Osteocyte (in vitro differentiated cells): ENCODE measurements at regions not wholly inside any gene's neighbourhood (a gene's known extent, or its start where the extent isn't known, plus 50 kb on each side); places are given as distances from the start of the nearest gene placed in this dataset.

ENCODE experiments used
- DNase-seq: peaks from one replicate; pipeline ENCODE4 v3.0.0; 2021; ENCODE audit warnings: mixed read lengths; ENCODE audit not compliant: unreplicated experiment; ENCODE audit errors: extremely low spot score
- H3K27ac Mint-ChIP-seq: one replicate; pipeline ENCODE4 v1.8.0; 2021; ENCODE audit warnings: mild to moderate bottlenecking, mixed read lengths; ENCODE audit not compliant: unreplicated experiment
- H3K27me3 Mint-ChIP-seq: one replicate; pipeline ENCODE4 v1.8.0; 2021; ENCODE audit warnings: mixed read lengths; ENCODE audit not compliant: unreplicated experiment
- H3K36me3 Mint-ChIP-seq: one replicate; pipeline ENCODE4 v1.8.0; 2021; ENCODE audit warnings: mixed read lengths; ENCODE audit not compliant: unreplicated experiment
- H3K4me1 Mint-ChIP-seq: one replicate; pipeline ENCODE4 v1.8.0; 2021; ENCODE audit warnings: mixed read lengths; ENCODE audit not compliant: unreplicated experiment
- H3K4me3 Mint-ChIP-seq: one replicate; pipeline ENCODE4 v1.8.0; 2021; ENCODE audit warnings: mild to moderate bottlenecking, moderate library complexity, mixed read lengths; ENCODE audit not compliant: unreplicated experiment
- H3K9me3 Mint-ChIP-seq: one replicate; pipeline ENCODE4 v1.8.0; 2021; ENCODE audit warnings: mixed read lengths; ENCODE audit not compliant: unreplicated experiment
- TF ChIP-seq, protein P1 (sequence below): fragments of 200-600 bp; sonication (generic); IDR thresholded peaks from 2 replicates; pipeline ENCODE4 v1.5.0; 2021; ENCODE audit warnings: antibody characterized with exemption, mild to moderate bottlenecking, moderate library complexity

DNA sequence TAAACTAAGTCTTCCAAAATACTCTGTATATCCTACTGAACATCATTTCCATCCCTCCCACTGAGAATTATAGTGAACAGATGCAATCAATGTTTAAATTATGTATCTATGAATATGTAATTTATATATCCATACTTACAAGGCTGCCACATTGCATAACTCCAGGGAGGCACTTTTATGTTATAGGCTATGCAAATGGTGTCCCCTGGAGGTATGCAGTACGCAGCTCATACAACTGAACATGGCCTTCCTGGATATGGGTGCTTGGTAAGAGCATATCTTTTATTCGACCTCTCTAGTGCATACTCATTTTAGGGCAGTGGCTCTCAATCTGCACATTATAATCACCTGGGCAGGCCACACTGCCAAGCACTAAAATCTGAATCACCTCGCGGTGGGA, 127.3 kb downstream of the BANF2 start:
- DNase-seq = no peak
- no peaks in the 10 kb centered on the region for H3K36me3 Mint-ChIP-seq
- no peak overlapping the region for H3K4me3 Mint-ChIP-seq
- peaks cover 17% of the 10 kb centered on the region for H3K4me1 Mint-ChIP-seq
- TF ChIP-seq, protein P1, sequence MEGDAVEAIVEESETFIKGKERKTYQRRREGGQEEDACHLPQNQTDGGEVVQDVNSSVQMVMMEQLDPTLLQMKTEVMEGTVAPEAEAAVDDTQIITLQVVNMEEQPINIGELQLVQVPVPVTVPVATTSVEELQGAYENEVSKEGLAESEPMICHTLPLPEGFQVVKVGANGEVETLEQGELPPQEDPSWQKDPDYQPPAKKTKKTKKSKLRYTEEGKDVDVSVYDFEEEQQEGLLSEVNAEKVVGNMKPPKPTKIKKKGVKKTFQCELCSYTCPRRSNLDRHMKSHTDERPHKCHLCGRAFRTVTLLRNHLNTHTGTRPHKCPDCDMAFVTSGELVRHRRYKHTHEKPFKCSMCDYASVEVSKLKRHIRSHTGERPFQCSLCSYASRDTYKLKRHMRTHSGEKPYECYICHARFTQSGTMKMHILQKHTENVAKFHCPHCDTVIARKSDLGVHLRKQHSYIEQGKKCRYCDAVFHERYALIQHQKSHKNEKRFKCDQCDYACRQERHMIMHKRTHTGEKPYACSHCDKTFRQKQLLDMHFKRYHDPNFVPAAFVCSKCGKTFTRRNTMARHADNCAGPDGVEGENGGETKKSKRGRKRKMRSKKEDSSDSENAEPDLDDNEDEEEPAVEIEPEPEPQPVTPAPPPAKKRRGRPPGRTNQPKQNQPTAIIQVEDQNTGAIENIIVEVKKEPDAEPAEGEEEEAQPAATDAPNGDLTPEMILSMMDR = no peak
- H3K27me3 Mint-ChIP-seq = no peaks in the 10 kb centered on the region
- H3K27ac Mint-ChIP-seq = no peak overlapping the region
- no peaks in the 10 kb centered on the region for H3K9me3 Mint-ChIP-seq

DNA sequence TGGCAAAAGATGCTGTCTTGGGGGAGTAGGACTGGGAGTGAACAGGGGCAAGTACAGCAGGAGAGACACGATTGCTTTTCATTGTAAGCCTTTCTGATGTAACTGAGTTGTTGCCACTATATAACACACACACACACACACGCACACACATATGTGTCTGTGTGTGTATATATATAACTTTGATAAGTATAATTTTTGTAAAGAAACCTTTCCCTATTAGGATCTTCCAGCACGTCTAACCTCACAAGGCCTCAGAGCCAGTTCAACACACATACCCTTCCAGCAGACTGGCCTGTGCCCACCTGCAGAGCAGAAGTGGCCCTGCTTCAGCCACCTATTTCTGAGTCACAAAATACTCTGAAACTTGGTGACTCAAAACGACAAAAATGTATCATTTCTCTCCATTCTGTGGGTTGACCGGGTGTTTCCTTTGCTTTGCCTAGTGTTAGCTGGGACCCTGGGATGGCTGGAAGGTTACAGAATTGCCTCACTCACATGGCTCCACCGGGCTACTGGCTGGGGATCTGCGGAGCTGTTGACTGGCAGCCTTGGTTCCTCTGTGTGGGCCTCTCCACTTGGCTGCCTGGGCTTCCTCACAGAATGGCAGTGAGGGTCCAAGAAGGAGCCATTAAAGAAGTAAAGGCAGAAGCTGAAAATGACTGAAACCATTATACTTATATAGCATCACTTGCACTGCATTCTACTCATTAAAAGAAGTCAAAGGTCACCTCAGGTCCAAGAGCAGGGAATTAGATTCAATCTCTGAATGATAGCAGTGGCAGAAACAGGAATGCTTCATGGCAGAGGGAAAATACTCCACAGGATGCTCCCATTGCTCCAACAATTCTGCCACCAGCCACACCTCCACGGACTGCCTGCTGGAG, 126.4 kb downstream of the BANF2 start:
- H3K9me3 Mint-ChIP-seq = no peaks in the 10 kb centered on the region
- peak overlapping the region; percentile 33 for H3K27ac Mint-ChIP-seq
- TF ChIP-seq, protein P1 = no peak
- H3K4me3 Mint-ChIP-seq = no peak overlapping the region
- no peak for DNase-seq
- H3K27me3 Mint-ChIP-seq = no peaks in the 10 kb centered on the region
- peaks cover 19% of the 10 kb centered on the region for H3K4me1 Mint-ChIP-seq
- no peaks in the 10 kb centered on the region for H3K36me3 Mint-ChIP-seq

DNA sequence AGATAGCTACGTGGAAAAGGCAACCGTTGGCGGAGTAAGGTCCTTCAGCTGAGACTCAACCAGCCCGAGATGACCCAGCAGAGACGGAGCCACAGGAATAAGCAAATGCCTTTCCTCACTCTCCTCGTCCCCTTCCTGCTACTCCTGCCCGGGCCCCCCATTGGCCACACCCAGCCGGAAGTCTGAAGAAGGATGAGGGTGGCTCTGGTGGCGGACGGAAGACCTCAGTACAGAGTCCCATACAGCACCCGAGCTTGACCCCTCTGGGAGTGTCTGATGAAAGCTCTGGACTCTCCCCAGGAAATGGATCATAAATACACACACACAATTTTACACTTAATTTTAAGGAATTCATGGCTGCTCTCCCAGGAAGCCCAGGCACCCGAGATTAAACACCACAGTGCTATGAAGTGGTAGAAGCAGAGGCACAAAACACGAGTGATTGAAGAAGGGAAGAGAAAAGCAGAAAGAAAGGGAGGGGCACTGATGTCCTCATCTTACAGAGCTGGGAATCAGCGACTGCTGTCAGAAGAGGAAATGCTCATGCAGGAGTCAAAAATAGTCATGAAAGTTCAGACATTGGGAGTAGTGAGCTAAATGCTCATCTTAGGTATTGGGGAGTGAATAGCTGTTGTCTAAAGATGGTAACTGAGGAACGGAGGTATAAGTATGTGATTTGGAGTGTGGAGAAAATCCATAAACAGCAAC, 125.6 kb downstream of the BANF2 start:
- H3K27me3 Mint-ChIP-seq = no peaks in the 10 kb centered on the region
- TF ChIP-seq, protein P1 = no peak
- H3K36me3 Mint-ChIP-seq = no peaks in the 10 kb centered on the region

DNA sequence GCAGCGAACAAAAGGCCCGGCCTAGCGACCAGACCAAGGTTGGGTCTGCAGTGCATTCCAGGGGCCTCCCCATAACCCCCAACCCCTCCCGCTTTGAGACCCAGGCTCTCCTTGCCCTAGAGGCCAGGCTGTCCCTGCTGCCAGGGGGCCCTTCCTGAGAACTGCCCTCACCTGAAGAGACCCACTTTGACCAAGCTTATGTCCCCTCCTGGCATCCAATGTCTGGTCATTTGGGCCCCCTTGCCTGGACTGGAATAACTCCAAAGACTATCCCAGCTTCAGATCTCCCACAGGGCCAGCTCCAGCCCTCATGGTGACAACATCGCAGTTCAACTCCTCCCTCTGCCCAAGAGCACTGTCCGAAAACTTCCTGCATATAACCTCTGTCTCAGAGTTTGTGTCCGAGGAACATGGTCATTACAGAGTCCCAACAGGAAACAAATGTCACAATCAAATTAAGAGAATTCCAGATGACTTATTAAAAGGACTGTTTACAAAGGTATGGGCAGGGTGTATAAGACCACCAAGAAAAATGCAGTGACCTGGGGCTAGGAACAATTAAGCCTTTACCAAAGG, 125.0 kb downstream of the BANF2 start:
- TF ChIP-seq, protein P1 = no peak
- no peak overlapping the region for H3K27ac Mint-ChIP-seq
- H3K4me3 Mint-ChIP-seq = no peak overlapping the region
- H3K36me3 Mint-ChIP-seq = no peaks in the 10 kb centered on the region
- peaks cover 13% of the 10 kb centered on the region for H3K4me1 Mint-ChIP-seq
- no peaks in the 10 kb centered on the region for H3K27me3 Mint-ChIP-seq
- DNase-seq = no peak
- H3K9me3 Mint-ChIP-seq = no peaks in the 10 kb centered on the region

More for the DNA sequence above, 125.6 kb downstream of the BANF2 start:
- Mint-ChIP-seq H3K27ac (peak overlapping the region; percentile 33), H3K4me1 (peaks cover 13% of the 10 kb centered on the region), H3K4me3 (no peak overlapping the region), H3K9me3 (no peaks in the 10 kb centered on the region)
- DNase-seq = no peak
